Upper lobe of right lung (tissue), 1 donor: ENCODE measurements at regions not wholly inside any gene's neighbourhood (a gene's known extent, or its start where the extent isn't known, plus 50 kb on each side); places are given as distances from the start of the nearest gene placed in this dataset.

Experiments used
- ATAC-seq: fragments of 200-7000 bp; cut with Tn5 transposase; one replicate; pipeline ENCODE4 v1.9.1; 2020; ENCODE audit warnings: mild to moderate bottlenecking, moderate library complexity
- DNase-seq: peaks from one replicate; pipeline ENCODE4 v3.0.0-alpha.2; 2020
- H3K27ac ChIP-seq: fragments of 200-600 bp; one replicate; pipeline ENCODE4 v1.8.0; 2022
- H3K27me3 ChIP-seq: fragments of 200-600 bp; one replicate; pipeline ENCODE4 v1.8.0; 2022; ENCODE audit warnings: mild to moderate bottlenecking
- H3K36me3 ChIP-seq: fragments of 200-600 bp; one replicate; pipeline ENCODE4 v1.8.0; 2022
- H3K4me1 ChIP-seq: fragments of 200-600 bp; one replicate; pipeline ENCODE4 v1.8.0; 2022
- H3K4me3 ChIP-seq: fragments of 200-600 bp; one replicate; pipeline ENCODE4 v1.8.0; 2022; ENCODE audit warnings: mild to moderate bottlenecking
- H3K9me3 ChIP-seq: fragments of 200-600 bp; one replicate; pipeline ENCODE4 v1.8.0; 2022
- CTCF ChIP-seq: fragments of 200-600 bp; IDR thresholded peaks from one replicate; pipeline ENCODE4 v1.8.0; 2022; ENCODE audit warnings: antibody characterized with exemption
- intact Hi-C: fragments of 100-400 bp; cut with DNase I; formaldehyde crosslinking; loops from one replicate; pipeline ENCODE4 v1.11.0; 2022
- donor health status: DM: no; HTN: yes; CAD: no; lungs with severe emphysema.

- no peaks in the 10 kb centered on the region for H3K27me3 ChIP-seq
- ATAC-seq (no peak), DNase-seq (no peak)
- no peaks in the 10 kb centered on the region for H3K36me3 ChIP-seq
- no peak for TF ChIP-seq CTCF
- intact Hi-C loops: no loop called here
- H3K9me3 ChIP-seq: no peaks in the 10 kb centered on the region
- no peak overlapping the region for H3K27ac ChIP-seq
- H3K4me1 ChIP-seq: no peaks in the 10 kb centered on the region
- no peak overlapping the region for H3K4me3 ChIP-seq
Observed at GRCh38 chr2:23271230-23271629, 113.7 kb upstream of the KLHL29 start.

- Histone ChIP-seq H3K36me3 (no peaks in the 10 kb centered on the region), H3K4me1 (no peaks in the 10 kb centered on the region), H3K27me3 (no peaks in the 10 kb centered on the region), H3K9me3 (no peaks in the 10 kb centered on the region), H3K4me3 (no peak overlapping the region), H3K27ac (no peak overlapping the region)
- TF ChIP-seq CTCF: no peak
- DNase-seq (no peak), ATAC-seq (no peak)
- intact Hi-C loops: no loop called here
Observed at GRCh38 chr2:23273786-23274185, 111.2 kb upstream of the KLHL29 start.

DNA sequence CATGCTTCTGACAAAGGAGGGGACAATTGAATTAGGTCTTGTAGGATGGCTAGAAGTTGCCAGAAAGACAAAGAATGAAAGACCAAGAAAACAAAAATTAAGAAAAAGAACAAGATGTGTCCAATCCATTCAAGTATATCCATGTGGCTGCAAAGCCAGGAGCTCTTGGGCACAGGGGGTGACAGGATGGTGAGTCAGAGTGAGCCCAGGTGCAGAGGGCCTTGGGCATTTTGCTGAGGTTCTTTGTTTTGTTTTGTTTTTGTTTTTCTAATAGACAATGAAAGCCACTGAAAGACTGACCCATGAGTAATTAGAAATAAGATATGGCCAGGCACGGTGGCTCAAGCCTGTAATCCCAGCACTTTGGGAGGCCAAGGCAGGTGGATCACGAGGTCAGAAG lies 104.6 kb upstream of the KLHL29 start:
- no peak for ATAC-seq
- H3K4me3 ChIP-seq: no peak overlapping the region
- no peaks in the 10 kb centered on the region for H3K4me1 ChIP-seq
- no peak for DNase-seq
- intact Hi-C loops: no loop called here
- no peak for TF ChIP-seq CTCF
- no peaks in the 10 kb centered on the region for H3K36me3 ChIP-seq
- no peaks in the 10 kb centered on the region for H3K9me3 ChIP-seq
- H3K27ac ChIP-seq: no peak overlapping the region
- H3K27me3 ChIP-seq: no peaks in the 10 kb centered on the region

DNA sequence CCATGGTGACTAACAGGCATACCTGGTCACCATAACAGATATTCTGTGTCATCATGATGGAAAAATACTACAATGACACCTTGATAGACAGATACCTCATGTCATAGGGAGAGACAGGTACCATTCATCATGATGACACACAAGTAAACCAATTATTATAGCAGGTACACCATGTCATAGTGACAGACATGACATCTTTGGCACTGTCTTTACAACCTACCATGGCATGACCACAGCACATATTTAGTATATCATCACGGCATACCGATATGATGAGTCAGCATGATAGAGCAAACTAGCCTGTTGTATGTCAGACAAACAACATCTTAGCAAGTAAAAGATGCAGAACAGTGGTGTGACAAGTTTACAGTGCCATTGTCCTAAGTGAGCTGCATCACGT lies 101.3 kb upstream of the KLHL29 start:
- no peak for DNase-seq
- H3K4me1 ChIP-seq: peaks cover 9% of the 10 kb centered on the region

DNA sequence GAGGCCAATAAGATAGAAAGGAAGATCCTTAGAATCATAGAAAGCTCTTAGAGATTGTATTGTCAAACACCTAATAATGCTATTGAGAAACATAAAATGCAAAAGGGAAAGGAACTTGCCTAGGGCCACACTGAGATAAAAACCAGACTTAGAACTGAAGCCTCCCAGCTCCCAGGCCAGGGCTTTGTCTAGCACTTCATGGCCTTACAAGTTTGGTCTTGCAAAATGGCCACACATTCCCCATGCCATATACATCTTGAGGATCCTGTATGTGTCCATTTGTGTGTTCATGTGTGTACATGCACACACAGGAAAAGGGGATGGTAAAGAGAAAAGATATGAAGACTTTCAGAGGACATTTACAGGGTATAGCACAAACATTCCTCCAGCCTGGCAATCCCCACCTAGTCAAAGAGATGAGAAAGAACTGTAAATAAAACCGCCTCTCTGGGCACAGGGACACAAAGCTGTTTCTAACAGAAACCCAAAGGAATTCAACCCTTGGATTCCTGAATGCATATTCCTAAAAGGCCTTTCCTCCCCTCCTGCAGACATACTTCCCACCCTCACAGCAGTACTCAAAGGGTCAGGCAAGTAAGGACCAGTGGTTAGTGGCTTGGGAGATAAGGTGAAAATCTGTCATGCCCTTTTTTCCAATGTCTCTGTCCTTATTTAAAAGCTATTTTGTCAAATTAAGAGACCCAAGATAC lies 99.7 kb upstream of the KLHL29 start:
- Histone ChIP-seq H3K9me3 (no peaks in the 10 kb centered on the region), H3K36me3 (no peaks in the 10 kb centered on the region), H3K27me3 (no peaks in the 10 kb centered on the region), H3K4me3 (no peak overlapping the region), H3K27ac (no peak overlapping the region), H3K4me1 (peaks cover 9% of the 10 kb centered on the region)
- no peak for DNase-seq
- TF ChIP-seq CTCF: no peak
- intact Hi-C loops: no loop called here
- no peak for ATAC-seq

More for the DNA sequence above, 101.3 kb upstream of the KLHL29 start:
- intact Hi-C loops: no loop called here
- Histone ChIP-seq H3K4me3 (no peak overlapping the region), H3K9me3 (no peaks in the 10 kb centered on the region), H3K27ac (no peak overlapping the region), H3K27me3 (no peaks in the 10 kb centered on the region), H3K36me3 (no peaks in the 10 kb centered on the region)
- TF ChIP-seq CTCF: no peak
- ATAC-seq: no peak
